DND-41 (cell line): ENCODE measurements at regions not wholly inside any gene's neighbourhood (a gene's known extent, or its start where the extent isn't known, plus 50 kb on each side); places are given as distances from the start of the nearest gene placed in this dataset.

Experiments used
- ATAC-seq: fragments of 200-7000 bp; cut with Tn5 transposase; 3 replicates; pipeline ENCODE4 v1.9.1; 2021; ENCODE audit warnings: low read depth; ENCODE audit not compliant: insufficient read depth
- DNase-seq: peaks from one replicate; pipeline ENCODE4 v3.0.0-alpha.2; 2020
- H2AFZ ChIP-seq: 2 replicates; pipeline ENCODE4 v1.6.0; 2012; ENCODE audit warnings: low read depth, low read length
- H3K27ac ChIP-seq: 2 replicates; pipeline ENCODE4 v1.5.1; 2012; ENCODE audit warnings: low read length, inconsistent platforms
- H3K27me3 ChIP-seq: fragments of 200-600 bp; sonication (generic); 2 replicates; pipeline ENCODE4 v1.6.0; 2012; ENCODE audit warnings: low read length, mild to moderate bottlenecking, inconsistent platforms; ENCODE audit not compliant: insufficient read depth, poor library complexity
- H3K36me3 ChIP-seq: 2 replicates; pipeline ENCODE4 v1.5.1; 2012; ENCODE audit warnings: low read length, inconsistent platforms; ENCODE audit not compliant: insufficient read depth
- H3K4me1 ChIP-seq: 2 replicates; pipeline ENCODE4 v1.5.1; 2012; ENCODE audit warnings: mild to moderate bottlenecking, low read length; ENCODE audit not compliant: insufficient read depth
- H3K4me2 ChIP-seq: 2 replicates; pipeline ENCODE4 v1.6.0; 2012; ENCODE audit warnings: mild to moderate bottlenecking, moderate library complexity, low read length, inconsistent platforms; ENCODE audit not compliant: insufficient read depth
- H3K4me3 ChIP-seq, 2 experiments: fragments of 200-600 bp in 1 of 2; shearing (Covaris generic) in 1 of 2; 2 replicates each; pipeline ENCODE4 v1.5.1; 2012 to 2016; ENCODE audit warnings: inconsistent platforms in 2 of 2, low read length in 2 of 2, mild to moderate bottlenecking in 2 of 2, low read depth in 1 of 2, moderate library complexity in 1 of 2
- H3K79me2 ChIP-seq: 2 replicates; pipeline ENCODE4 v1.6.0; 2012; ENCODE audit warnings: low read length, inconsistent platforms; ENCODE audit not compliant: insufficient read depth
- H3K9ac ChIP-seq: 2 replicates; pipeline ENCODE4 v1.6.0; 2012; ENCODE audit warnings: low read depth, mild to moderate bottlenecking, inconsistent platforms, low read length, moderate library complexity
- H3K9me3 ChIP-seq: 2 replicates; pipeline ENCODE4 v1.5.1; 2012; ENCODE audit warnings: low read length, moderate library complexity, mild to moderate bottlenecking, inconsistent platforms; ENCODE audit not compliant: insufficient read depth, severe bottlenecking
- H4K20me1 ChIP-seq: 2 replicates; pipeline ENCODE4 v1.6.0; 2012; ENCODE audit warnings: low read length; ENCODE audit not compliant: insufficient read depth
- CTCF ChIP-seq: IDR thresholded peaks from 2 replicates; pipeline ENCODE4 v1.5.1; 2012; ENCODE audit warnings: borderline replicate concordance, low read length, moderate library complexity, mild to moderate bottlenecking; ENCODE audit not compliant: poor library complexity, severe bottlenecking; ENCODE audit errors: extremely low read depth
- EZH2 ChIP-seq: IDR thresholded peaks from 3 replicates; pipeline ENCODE4 v1.6.1; 2012; ENCODE audit warnings: borderline replicate concordance, low read depth, mild to moderate bottlenecking, moderate library complexity, low read length, inconsistent platforms; ENCODE audit not compliant: severe bottlenecking

DNA sequence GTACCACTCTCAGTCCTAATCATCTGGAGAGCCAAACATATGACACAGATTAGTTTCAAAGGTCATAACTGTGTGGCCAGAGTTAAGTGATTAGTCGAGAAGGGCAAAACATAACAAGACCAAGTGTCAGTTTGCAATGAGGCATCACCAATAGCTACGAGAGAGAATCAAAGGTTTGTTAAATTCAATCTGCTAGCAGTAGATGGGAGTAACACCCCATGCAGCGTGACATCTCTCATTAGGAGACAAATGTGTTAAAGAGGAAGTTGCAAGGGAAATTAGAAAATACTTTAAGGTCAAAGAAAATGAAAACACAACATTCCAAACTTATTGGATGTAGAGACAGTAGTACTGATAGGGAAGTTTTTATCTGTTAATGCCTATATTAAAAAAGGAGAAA is 135.7 kb upstream of the SYT10 start:
- H3K4me1 ChIP-seq: no peaks in the 10 kb centered on the region
- no peak overlapping the region for H3K9ac ChIP-seq
- ATAC-seq (no peak), DNase-seq (no peak)
- no peaks in the 10 kb centered on the region for H3K27me3 ChIP-seq
- H3K27ac ChIP-seq: no peak overlapping the region
- H3K36me3 ChIP-seq: no peaks in the 10 kb centered on the region
- no peaks in the 10 kb centered on the region for H3K79me2 ChIP-seq
- TF ChIP-seq CTCF (no peak), EZH2 (no peak)
- no peak overlapping the region for H3K4me2 ChIP-seq
- no peaks in the 10 kb centered on the region for H4K20me1 ChIP-seq
- no peak overlapping the region for H2AFZ ChIP-seq
- no peak overlapping the region for H3K4me3 ChIP-seq
- no peaks in the 10 kb centered on the region for H3K9me3 ChIP-seq

GRCh38 chr12:33581613-33582122 is 142.0 kb upstream of the SYT10 start:
- no peaks in the 10 kb centered on the region for H3K27me3 ChIP-seq
- H3K79me2 ChIP-seq: no peaks in the 10 kb centered on the region
- H4K20me1 ChIP-seq: no peaks in the 10 kb centered on the region
- no peak overlapping the region for H2AFZ ChIP-seq
- H3K9ac ChIP-seq: no peak overlapping the region
- H3K9me3 ChIP-seq: no peaks in the 10 kb centered on the region
- ATAC-seq: no peak
- no peaks in the 10 kb centered on the region for H3K36me3 ChIP-seq
- H3K4me1 ChIP-seq: no peaks in the 10 kb centered on the region
- DNase-seq: no peak
- H3K4me3 ChIP-seq: no peak overlapping the region
- H3K27ac ChIP-seq: no peak overlapping the region
- no peak overlapping the region for H3K4me2 ChIP-seq
- TF ChIP-seq EZH2 (no peak), CTCF (no peak)

- Histone ChIP-seq H3K36me3 (no peaks in the 10 kb centered on the region), H3K9ac (no peak overlapping the region), H3K4me1 (no peaks in the 10 kb centered on the region), H3K4me3 (no peak overlapping the region), H3K27ac (no peak overlapping the region), H2AFZ (no peak overlapping the region), H3K9me3 (no peaks in the 10 kb centered on the region), H3K79me2 (no peaks in the 10 kb centered on the region), H4K20me1 (no peaks in the 10 kb centered on the region), H3K27me3 (no peaks in the 10 kb centered on the region), H3K4me2 (no peak overlapping the region)
- TF ChIP-seq CTCF (no peak), EZH2 (no peak)
- ATAC-seq: no peak
- DNase-seq: no peak
Observed at GRCh38 chr12:33586576-33586975, 147.0 kb upstream of the SYT10 start.

DNA sequence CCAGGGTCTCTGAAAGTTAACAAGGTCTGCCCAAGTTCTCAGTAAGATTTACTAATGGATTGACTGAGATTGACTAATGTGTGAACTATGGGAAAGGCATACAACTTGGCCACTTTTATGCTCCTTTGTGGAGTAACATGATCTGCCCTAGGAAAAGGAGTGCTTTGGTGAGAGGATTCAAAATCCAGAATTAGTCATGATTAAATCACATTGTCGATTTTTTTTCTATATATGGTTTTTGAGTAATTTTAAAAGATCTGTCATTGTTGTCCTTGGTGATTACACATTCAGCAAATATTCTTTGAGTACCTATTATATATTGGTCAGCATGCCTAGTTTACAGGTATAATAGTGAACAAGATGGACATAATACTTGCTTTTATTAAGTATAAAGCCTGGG is 147.7 kb upstream of the SYT10 start:
- Histone ChIP-seq H3K4me1 (no peaks in the 10 kb centered on the region), H3K27me3 (no peaks in the 10 kb centered on the region), H2AFZ (no peak overlapping the region), H3K9me3 (no peaks in the 10 kb centered on the region), H3K79me2 (no peaks in the 10 kb centered on the region), H3K4me2 (no peak overlapping the region), H3K27ac (no peak overlapping the region), H3K9ac (no peak overlapping the region), H4K20me1 (no peaks in the 10 kb centered on the region), H3K4me3 (no peak overlapping the region), H3K36me3 (no peaks in the 10 kb centered on the region)
- ATAC-seq (no peak), DNase-seq (no peak)
- no peak for TF ChIP-seq CTCF
- no peak for TF ChIP-seq EZH2
